ENCODE measurements at regions not wholly inside any gene's neighbourhood (a gene's known extent, or its start where the extent isn't known, plus 50 kb on each side); places are given as distances from the start of the nearest gene placed in this dataset.

GRCh38 chr21:21952566-21952965, 954.4 kb downstream of the NCAM2 start:
- no peak for TF ChIP-seq ZNF274 (IDR thresholded peaks at IDR 0.05; ENCODE audit: low read depth, low read length)
- TF ChIP-seq YY1 (IDR thresholded peaks at IDR 0.05; ENCODE audit: insufficient read depth, insufficient read length), result no peak
- no peak for TF ChIP-seq SUZ12 (IDR thresholded peaks at IDR 0.05; ENCODE audit: extremely low read depth, insufficient read depth, insufficient read length)

Measured in NT2/D1 (cell line).